AG04450 (cell line): ENCODE measurements at regions not wholly inside any gene's neighbourhood (a gene's known extent, or its start where the extent isn't known, plus 50 kb on each side); places are given as distances from the start of the nearest gene placed in this dataset.

Experiments used
- CTCF ChIA-PET: fragments of 300-600, 350-600 bp; formaldehyde crosslinking; extraction: SDS; loops from one replicate; lab custom pipeline; 2022; ENCODE audit warnings: antibody characterized with exemption, inconsistent platforms; lab: Charles Lee
- POLR2A ChIA-PET: fragments of 350-600 bp; formaldehyde crosslinking; extraction: SDS; loops from one replicate; lab custom pipeline; 2021; ENCODE audit warnings: antibody characterized with exemption, inconsistent platforms; lab: Yijun Ruan, JAX
- DNase-seq: peaks from one replicate; pipeline ENCODE4 v3.0.0-alpha.2; 2011; ENCODE audit warnings: low read depth, low spot score
- H3K27ac ChIP-seq: one replicate; pipeline ENCODE4 v1.5.1; 2012; ENCODE audit warnings: low read depth, low read length, control low read depth
- H3K27me3 ChIP-seq: one replicate; pipeline ENCODE4 v1.6.0; 2012; ENCODE audit warnings: low read length; ENCODE audit not compliant: control insufficient read depth, insufficient read depth
- H3K4me3 ChIP-seq: 2 replicates; pipeline ENCODE4 v1.5.1; 2011; ENCODE audit warnings: mild to moderate bottlenecking, low read depth, low read length, control low read depth
- H3K9me3 ChIP-seq: 2 replicates; pipeline ENCODE4 v1.5.1; 2012; ENCODE audit warnings: low read length; ENCODE audit not compliant: control insufficient read depth, insufficient read depth
- TF ChIP-seq, protein P1 (sequence below): IDR thresholded peaks from 2 replicates; pipeline ENCODE4 v1.5.1; 2011; ENCODE audit warnings: low read depth, low read length, control low read depth, inconsistent platforms

GRCh38 chr2:221853297-221853696, 281.2 kb upstream of the EPHA4 start:
- Histone ChIP-seq H3K9me3 (no peaks in the 10 kb centered on the region), H3K4me3 (no peak overlapping the region), H3K27me3 (no peaks in the 10 kb centered on the region), H3K27ac (no peak overlapping the region)
- ChIA-PET CTCF (no interaction called here), POLR2A (no interaction called here)
- TF ChIP-seq, protein P1, sequence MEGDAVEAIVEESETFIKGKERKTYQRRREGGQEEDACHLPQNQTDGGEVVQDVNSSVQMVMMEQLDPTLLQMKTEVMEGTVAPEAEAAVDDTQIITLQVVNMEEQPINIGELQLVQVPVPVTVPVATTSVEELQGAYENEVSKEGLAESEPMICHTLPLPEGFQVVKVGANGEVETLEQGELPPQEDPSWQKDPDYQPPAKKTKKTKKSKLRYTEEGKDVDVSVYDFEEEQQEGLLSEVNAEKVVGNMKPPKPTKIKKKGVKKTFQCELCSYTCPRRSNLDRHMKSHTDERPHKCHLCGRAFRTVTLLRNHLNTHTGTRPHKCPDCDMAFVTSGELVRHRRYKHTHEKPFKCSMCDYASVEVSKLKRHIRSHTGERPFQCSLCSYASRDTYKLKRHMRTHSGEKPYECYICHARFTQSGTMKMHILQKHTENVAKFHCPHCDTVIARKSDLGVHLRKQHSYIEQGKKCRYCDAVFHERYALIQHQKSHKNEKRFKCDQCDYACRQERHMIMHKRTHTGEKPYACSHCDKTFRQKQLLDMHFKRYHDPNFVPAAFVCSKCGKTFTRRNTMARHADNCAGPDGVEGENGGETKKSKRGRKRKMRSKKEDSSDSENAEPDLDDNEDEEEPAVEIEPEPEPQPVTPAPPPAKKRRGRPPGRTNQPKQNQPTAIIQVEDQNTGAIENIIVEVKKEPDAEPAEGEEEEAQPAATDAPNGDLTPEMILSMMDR = no peak
- DNase-seq = no peak

DNA sequence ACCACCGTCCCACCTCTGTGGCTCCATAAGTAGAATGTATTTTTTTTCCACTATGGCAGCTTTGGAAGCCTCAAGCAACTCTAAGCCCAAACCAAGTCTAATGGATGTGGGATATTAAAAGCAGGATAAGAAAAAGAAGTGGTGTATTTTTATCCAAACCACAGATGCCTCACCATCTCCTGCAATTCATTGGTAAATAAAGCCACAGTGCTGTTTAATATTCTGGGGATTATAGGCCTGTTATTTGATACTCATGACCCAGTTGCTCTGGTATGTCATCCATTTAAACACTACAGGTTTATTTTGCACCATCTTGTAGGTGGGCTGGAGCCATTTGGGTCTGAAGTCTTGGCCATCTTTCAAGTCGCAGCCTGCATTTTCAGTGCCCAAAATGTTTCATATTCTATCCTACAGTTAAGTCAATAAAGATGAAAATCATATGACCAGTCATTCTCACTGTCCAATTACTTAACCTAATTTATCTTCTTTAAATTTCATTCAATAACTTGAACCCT, 279.5 kb upstream of the EPHA4 start:
- no peak for DNase-seq
- Histone ChIP-seq H3K27me3 (no peaks in the 10 kb centered on the region), H3K27ac (no peak overlapping the region), H3K9me3 (no peaks in the 10 kb centered on the region), H3K4me3 (no peak overlapping the region)
- POLR2A ChIA-PET = no interaction called here
- TF ChIP-seq, protein P1 = no peak
- CTCF ChIA-PET = no interaction called here

DNA sequence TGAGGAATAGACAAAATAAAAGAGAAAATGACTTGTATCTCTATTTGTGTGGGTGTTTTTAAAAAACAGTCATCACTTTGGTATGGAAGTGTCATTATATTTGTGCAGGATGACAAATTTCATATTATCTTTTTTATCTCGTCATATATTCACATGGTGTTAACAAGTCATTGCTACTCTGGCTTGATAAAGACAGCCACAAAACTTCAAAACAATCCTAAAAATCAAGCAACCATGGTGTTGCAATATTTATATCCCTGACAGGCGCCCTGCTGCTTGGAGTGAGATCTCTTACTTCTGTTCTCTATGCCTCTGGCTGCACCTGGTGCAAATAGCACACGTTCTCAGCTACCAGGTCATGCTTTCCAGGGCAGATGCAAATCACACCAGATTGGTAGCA, 278.0 kb upstream of the EPHA4 start:
- Histone ChIP-seq H3K27me3 (no peaks in the 10 kb centered on the region), H3K4me3 (no peak overlapping the region), H3K27ac (no peak overlapping the region), H3K9me3 (no peaks in the 10 kb centered on the region)
- TF ChIP-seq, protein P1 = no peak
- no peak for DNase-seq
- CTCF ChIA-PET = no interaction called here
- POLR2A ChIA-PET = no interaction called here

GRCh38 chr2:221848286-221848685, 276.2 kb upstream of the EPHA4 start:
- ChIA-PET POLR2A (no interaction called here), CTCF (no interaction called here)
- Histone ChIP-seq H3K27ac (no peak overlapping the region), H3K9me3 (no peaks in the 10 kb centered on the region), H3K27me3 (no peaks in the 10 kb centered on the region), H3K4me3 (no peak overlapping the region)
- TF ChIP-seq, protein P1 = no peak
- DNase-seq = no peak

DNA sequence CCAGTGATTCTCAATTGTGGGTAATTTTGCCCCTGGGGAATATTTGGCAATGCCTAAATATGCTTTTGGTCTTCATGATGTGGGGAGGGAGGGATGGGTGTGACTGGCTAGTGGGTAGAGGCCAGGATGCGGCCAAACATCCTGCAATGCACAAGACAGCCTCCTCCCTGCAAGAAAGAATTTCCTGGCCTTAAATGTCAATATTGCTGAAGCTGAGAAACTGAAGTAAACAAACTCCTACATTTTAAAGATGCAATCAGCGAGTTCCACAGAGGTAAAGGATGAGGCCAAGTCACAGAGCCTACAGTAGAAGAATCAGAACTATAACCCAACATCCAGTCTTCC, 272.9 kb upstream of the EPHA4 start:
- TF ChIP-seq, protein P1 = no peak
- no peak for DNase-seq
- POLR2A ChIA-PET = no interaction called here
- CTCF ChIA-PET = no interaction called here
- Histone ChIP-seq H3K27ac (no peak overlapping the region), H3K4me3 (no peak overlapping the region), H3K9me3 (no peaks in the 10 kb centered on the region), H3K27me3 (no peaks in the 10 kb centered on the region)
